GM21367 (cell line): ENCODE measurements at regions not wholly inside any gene's neighbourhood (a gene's known extent, or its start where the extent isn't known, plus 50 kb on each side); places are given as distances from the start of the nearest gene placed in this dataset.
A peak's percentile ranks its signal among the peaks of the same experiment; 100 is the strongest.

ENCODE experiments used
- ATAC-seq: cut with Tn5 transposase; IDR thresholded peaks from one replicate; pipeline ENCODE4 v1.9.1; 2021; ENCODE audit not compliant: unreplicated experiment

DNA sequence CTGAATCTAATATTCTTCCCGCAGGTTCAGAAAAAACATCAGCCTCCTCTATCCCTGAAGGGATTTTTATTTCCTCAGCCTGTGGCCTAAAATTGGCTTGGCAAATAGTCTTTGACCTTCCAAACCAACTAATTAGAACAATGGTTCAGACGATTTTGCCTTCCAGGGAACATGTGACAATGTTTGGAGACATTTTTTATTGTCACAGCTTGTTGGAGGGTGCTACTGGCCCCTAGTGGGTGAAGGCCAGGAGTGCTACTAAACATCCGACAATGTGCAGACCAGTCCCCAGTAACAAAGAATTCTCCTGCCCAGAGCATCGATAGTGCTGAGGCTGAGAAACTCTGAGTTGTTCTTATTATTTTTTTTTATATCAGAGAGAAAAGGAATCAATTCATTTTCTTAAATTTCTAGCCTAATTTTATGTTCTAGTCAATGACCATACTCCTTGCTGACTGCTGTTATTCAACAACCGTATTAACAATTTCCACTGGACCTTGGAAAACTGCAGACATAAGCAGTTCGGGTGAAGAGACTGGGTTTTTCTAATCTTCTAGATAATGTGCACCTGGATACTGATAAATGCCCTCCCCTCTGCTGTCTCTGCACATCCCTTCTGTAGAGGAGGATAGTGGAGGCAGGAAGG, 280.7 kb downstream of the LMX1A start:
- ATAC-seq: peak; percentile 58

DNA sequence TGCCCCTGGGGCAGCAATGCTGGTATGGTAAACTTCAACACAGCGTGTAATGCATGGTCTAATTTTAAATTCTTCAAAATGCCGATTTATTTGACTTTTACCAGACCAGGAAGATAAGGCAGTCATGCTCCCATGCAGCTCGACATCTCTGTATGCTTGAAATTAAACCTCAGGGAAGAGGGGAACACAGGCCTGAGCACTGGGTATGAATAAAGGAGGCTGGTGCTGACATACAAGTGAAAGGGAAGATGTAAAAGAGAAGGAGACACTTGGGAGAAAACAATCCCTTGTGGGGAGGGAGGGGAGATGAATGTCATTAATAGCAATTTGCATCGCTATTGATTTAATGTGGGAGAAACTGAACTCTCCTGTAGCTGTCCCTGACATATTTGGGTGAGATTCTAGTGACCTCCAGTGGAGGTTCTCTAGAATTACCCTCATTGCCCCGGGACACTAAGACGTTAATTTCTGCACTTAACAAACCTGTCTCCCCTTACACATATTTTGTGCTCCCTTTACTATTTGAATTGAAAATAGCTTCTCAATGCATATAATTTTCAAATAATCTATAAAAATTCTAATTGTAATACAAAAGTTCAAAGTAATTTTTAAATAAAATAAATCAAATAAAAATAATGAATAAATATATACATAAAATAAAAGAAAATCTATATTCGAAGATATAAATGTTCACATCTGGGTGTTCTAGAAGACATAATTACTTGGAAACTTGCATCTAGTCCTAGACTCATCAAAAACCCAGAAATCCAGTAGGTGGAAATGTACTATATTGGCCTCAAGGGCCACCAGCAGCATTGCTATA, 283.1 kb downstream of the LMX1A start:
- ATAC-seq: peak; percentile 79

DNA sequence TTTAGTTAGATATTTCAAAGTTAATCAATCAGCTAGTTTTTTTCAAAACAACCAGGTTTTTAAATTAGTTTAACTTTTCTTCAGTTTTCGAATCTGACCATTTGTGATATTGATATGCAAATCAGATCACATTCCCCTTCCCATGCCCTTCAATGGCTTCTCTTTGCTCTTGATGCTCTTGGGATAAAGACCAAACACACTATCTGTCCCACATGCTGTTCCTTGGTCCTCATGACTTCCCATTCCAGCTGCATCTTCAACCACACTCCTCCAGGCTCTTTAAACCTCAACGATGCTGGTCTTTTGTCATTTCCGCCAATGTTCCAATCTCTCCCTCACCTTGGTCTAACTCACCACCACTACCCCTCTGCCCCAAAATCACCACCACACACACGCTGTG, 285.8 kb downstream of the LMX1A start:
- no peak for ATAC-seq

DNA sequence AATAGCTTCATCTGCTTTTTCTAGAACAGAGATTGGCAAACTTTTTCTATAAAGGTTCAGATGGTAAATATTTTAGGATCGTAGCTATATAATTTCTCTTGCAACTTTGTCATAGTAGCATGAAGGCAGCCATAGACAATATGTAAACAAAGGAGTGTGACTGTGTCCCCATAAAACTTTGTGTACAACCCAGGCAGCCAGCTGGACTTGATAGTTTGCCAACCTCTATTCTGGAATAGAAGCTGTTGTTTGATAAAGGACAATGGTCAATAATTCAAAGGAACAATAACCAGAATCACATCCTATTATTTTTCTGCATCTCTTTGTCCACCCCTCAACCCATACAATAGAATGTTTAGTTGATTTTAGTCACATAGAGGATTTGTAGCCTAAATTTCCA, 286.7 kb downstream of the LMX1A start:
- ATAC-seq: no peak

DNA sequence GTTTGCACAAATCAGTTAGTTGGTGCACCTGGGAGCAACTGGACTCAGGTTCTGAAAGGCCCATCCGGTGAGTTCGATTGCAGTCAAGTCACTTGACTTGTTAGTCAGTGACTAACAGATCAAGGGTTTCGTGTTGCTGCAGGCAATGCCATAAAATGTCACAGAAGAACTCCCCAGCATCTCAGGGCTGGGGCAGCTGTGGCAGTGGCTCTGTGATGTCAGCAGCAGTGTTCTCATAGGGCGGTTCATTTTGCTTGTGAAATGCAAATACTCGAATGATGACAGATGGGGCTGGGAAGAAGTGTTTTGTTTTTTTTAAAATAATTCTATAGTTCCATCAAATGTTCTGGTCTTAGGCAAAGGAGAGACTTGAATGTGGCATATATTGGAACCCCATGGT, 287.8 kb downstream of the LMX1A start:
- ATAC-seq: no peak

DNA sequence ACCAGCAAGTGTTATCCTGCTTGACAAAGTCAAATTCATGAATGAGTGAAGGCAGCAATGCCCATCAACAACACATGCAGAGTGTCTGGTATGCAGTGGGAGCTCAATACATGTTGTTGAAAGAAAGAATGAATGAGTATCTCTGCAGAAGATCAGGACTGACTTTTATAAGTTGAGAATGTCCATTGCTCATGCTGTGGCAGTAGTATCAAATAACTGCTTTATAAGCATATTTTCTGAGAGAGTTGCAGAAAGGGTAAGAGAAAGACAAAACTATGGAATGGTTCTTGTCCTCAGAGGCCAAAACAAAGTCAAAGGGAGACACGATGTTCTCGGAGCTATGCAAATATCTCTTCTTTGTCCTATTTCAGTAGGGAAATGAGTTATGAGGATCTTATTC, 288.7 kb downstream of the LMX1A start:
- no peak for ATAC-seq

DNA sequence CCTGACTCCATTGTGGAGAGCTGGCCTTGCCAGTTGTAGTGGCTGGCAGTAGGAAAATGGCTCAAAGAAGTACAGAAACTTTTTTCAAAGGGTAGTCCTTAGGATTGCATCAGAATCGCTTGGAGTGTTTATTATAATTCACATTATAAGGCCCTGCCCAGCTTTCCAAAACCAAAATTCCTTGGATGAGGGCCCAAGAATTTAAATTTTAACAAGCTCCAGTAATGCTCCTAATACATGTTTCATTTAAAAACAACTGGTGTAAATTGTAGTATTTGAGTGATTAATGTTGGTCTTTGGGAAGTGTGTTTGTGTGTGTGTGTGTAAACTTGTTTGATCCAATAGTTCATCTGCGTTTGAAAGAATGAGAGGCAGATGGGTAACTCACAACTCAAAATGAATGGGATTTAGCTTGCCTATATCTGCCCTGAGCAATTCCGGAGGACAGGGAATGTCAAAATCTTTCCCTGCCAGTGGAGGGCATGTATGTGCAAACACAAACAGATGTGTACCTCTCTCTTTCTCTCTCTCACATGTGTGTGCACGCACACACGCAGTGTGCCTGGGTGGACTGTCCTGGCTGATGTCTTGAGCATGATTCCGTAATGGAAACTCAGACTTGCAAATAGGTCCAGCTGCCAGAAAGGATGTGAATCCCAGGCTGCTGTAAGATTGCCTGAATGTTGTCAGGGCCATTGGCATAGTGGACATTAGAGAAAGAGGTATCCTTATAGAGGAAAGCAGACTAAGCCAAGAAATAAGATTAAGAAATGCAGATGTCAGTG, 293.1 kb downstream of the LMX1A start:
- no peak for ATAC-seq

DNA sequence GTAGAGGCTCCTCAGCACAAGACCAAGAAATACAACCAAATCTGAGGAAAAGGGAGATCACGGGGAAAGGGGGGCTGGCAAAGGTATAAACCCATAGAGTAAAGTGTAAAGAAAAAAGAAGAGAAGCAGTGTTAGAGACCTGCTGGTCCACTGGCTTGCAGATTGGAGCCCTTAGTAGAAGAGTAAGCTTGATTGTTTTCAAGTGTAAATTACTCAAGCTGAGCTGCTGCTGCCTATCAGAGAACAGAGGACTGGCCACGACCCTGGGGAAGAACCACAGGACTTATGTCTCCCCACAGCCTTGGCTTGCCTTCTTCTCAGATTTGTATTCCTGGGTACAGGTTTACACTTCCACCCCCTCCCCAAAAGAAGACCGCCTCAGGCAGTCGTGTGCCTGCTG, 294.2 kb downstream of the LMX1A start:
- no peak for ATAC-seq

DNA sequence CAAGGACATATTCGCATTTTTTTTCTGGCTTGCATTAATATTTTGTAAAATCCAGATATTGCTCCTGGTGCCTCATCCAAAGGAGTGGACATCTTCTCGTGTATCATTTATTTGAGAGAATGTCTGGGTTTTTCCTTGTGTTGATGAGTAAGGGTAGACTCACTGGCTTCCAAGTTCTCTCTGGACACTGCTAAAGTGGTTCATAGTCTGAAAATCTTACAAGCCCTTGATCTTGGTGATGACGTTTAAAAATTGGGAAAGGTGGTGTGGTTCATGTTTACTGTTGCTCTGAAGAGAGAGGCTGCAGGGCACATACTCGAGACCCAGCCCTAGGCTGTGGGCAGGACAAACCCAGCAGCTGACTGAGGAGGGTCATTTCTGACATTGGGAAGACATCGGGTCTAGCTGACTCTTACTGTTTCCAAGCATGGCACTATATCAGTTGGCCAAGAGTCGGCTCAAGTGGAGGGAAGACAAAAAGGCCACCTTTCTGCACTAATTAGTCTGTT, 296.2 kb downstream of the LMX1A start:
- ATAC-seq: no peak

DNA sequence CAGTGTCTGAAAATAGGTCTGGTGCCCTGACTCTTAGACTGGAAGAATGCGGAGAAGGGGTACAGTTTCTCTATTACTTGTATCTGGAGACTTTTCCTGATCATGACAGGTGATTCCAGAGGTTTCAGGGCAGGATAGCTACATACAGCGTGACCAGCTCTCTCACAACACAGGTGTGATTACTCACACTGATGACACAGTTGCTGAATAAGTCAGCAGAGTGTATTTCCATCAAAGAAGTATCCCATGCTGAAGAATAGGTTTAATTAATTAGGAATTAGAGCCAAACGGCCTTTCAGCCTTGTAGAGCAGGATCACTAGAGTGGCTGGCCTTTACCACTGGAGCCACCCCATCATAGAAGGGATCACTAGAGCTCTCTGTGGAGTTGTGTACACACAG, 298.6 kb downstream of the LMX1A start:
- ATAC-seq: no peak

DNA sequence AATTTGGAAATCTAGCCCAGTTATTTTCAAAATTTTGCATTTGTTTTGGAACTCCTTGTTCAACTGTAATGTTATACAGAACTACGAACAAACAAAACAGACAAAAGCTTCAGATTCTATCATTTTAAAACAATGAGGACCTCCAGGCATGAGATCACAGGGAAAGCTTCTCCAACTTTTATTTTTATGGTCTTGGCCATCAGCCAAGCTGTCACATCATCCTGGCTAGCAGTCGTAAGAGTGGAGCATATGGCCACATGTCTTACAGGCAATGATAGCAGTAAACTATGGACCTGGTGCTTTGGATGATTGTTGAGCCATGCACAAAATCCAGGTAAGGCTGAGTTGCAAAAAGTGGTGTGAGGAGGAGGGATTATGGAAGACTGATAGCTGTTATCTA, 299.6 kb downstream of the LMX1A start:
- no peak for ATAC-seq

DNA sequence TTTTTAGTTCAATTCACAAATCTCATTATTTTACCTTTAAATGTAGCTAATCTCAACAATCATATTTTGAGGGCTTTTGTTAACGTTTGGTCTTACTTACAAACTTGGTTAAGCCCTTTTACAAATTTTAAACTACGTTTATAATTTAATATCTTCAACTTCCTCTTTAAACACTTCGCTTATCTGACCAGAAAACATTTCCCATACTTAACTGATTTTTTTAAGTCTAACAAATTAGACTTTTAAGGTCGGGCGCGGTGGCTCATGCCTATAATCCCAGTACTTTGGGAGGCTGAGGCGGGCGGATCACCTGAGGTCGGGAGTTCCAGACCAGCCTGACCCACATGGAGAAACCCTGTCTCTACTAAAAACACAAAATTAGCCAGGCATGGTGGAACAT, 300.9 kb downstream of the LMX1A start:
- no peak for ATAC-seq

DNA sequence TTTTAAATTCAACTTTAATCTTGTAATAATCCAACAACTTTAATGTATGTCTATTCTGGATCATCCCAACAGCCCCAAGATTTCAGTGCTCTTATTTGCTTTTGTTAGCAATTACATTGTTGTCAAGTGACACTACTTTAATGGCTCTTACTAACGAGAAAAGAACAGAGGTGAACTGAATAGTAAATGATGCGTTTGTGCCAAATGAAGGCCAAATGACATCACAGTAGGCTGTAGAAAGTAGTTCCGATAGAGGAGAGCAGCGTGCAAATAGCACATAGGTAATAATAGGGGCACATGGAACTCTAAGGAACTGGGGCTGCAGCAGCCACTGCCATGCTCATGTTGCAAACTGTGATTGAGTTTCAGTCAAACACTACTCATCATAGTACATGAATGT, 301.9 kb downstream of the LMX1A start:
- ATAC-seq: no peak

DNA sequence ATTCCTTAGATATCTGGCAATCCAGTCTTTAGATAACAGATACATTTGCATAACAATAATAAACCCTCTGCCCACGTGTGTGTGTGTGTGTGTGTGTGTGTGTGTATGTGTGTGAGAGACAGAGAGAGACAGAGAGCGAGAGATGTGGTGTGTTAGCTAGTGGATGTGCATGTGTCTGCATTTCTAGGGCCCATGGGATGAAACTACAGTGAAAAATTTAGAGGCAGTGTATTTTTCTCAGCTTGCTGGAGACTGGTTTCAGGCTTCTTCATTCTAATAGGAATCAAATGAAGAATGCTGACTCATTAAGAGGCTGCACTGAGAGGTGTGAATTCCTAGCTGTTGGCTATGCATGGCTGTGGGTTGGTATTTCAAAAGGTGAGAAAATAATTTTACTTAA, 303.2 kb downstream of the LMX1A start:
- ATAC-seq: no peak

DNA sequence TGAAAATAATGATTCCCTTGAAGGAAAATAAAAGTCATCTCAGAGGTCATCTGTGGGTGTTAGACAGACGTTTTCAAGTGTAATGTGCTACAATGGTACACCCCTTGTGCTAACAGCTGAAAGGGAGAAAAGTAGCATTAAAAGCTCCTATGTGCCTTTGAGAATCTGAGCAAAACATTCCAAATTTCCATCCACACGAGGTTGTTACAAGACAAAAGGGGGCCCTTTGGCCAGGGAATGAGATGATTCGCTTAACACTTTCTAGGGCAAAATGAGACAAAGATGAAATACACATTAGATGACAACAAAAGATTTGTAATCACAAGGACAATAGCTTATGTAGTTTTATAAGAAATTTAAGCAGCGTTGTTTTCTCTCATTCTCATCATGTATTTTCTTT, 303.6 kb downstream of the LMX1A start:
- ATAC-seq: no peak

DNA sequence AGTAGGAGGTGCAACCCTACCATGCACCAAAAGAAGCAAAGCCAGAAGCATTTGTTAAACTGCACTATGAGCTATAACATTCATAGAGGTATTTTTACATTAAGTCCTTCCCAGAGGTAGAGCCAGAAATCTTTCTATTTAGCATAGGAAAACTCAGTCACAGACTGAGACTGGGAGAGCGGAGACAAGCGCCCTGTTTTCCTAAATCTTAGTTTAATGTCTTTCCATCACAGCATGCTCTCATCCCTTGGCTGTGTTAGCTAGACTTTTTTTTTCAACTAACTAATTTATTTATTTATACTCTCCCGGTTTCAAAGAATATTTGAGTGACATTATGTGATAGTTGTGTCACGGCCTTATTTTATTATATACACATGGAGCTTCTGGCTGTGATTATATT, 304.1 kb downstream of the LMX1A start:
- no peak for ATAC-seq

DNA sequence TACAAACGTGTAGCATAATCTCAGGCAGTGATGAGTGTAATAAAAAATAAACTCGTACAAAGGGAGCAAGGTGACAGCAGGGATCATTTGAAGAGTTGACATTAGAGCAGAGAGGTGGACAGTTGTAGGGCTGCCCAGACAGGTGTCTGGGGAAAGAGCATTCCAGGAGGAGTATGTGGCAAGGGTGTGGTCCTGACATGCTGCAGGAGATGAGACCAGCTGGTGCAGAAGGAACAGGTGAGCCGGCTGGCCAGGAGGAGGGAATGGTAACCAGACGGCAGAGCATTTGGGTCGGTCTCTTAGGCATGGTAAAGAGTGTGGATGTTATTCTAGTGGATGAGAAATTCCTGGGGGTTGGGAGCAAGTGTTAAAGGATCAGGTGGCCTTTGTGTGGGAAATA, 306.3 kb downstream of the LMX1A start:
- ATAC-seq: no peak

DNA sequence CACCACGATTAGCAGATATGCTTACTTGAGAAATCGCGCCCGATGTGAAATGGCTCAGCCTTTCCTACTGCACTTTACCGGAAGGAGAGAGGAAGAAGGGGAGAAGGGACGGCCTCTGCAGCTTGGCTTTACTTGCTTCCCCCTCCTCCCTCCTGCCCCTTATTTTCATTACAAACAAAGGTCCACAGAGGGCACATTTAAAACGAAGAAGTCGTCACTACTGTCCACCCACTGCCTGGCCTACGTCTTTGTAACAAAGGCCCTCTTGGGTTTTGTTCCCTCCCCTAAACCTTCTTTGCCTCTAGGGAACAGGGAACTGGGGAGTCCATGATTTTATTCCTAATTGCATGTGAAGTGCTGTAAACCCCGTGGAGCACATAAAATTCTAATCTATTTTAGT, 308.5 kb downstream of the LMX1A start:
- no peak for ATAC-seq

DNA sequence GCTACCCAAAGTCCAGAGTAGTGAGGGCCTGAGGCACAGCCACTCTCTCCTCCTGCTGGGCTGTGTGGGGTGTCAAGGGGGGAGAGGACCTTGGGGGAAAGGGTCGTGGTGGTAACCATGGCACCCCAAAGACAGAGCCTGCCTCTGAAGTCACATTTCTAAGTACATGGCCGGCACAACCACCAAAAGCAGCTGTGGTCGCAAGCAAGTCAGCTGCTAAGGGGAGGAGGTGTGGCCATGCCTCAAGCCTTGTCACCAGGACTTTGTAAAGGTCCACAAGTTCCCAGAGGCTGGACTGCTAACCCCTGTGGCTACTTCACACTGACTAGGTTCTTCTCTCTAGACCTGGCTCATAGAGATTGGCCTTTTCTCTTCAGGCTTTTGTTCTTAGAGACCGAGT, 310.6 kb downstream of the LMX1A start:
- no peak for ATAC-seq

DNA sequence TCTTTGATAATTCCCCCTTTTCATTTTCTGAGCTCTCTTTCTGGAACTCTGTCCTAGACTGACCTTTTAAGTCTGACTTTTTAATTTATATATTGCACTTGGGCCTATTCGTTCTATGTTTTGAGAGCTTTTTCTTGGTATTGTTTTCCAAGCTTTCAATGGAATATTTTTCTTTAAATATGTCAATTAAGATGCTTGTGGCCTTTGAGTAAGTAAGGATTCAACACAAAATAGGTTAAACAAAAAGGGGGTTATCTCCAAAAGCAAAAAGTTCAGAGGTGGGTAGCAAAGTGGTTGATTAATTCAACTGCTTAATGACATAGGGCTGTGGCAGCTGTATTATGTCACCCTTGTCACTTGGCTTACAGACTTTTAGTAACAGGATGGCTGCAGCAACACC, 315.9 kb downstream of the LMX1A start:
- ATAC-seq: no peak

DNA sequence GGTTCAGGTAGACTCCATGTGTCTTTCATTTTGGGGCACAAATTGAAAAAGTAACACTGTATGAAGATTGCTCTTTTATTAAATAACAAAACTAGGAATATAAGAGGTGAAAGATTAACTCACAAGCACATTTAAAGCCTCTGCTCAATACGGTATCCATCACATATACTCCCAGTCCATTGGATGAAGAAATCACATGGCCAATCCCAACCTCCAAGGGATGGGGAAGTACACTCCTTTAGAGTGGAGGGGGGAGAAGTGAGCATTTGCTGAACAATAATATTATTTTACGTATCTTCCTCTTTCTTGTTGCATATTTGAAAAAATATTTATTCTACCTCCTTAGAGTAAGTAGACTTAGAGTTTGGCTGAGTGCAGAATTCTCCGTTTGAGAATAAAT, 316.5 kb downstream of the LMX1A start:
- ATAC-seq: no peak

DNA sequence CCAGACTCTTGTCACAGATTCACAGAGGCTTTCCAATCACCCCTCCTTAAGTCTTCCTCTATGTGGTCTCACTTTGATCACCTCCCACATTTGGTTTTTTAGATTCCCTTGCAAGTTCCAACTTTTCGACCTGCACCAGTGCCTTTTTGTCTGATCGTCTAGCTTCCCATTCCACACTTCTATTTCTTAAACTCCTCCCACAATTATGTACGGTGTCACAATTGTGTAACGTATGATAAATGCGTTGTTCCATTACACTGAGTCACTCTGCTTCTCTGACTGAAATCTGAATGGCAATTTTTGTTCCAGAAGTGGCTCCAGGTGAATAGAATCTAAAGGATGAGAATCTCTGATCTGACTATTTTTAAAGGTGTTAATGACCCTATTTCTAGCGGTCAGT, 320.1 kb downstream of the LMX1A start:
- ATAC-seq: no peak
